ENCODE measurements at regions not wholly inside any gene's neighbourhood (a gene's known extent, or its start where the extent isn't known, plus 50 kb on each side); places are given as distances from the start of the nearest gene placed in this dataset.

DNA sequence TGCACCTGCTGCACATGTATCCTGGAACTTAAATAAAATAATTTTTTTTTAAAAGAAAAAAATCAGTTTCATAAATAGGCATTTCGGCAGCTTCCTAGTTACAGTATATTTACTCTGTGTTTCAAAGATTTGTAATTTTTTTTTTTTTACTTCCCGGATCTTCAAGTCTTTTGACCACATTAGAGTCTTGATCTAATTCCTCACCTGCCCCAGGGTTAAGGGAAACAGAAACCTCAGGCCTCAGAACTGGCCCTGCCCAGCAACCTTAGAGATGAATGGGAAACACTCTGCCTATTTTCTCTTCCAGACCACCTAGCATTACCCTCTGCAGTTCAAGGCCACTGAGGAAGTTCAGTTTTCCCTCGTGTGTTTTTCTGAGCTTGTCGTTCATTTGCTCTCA is 304.0 kb downstream of the MAF start:
- TF ChIP-seq, protein P1, sequence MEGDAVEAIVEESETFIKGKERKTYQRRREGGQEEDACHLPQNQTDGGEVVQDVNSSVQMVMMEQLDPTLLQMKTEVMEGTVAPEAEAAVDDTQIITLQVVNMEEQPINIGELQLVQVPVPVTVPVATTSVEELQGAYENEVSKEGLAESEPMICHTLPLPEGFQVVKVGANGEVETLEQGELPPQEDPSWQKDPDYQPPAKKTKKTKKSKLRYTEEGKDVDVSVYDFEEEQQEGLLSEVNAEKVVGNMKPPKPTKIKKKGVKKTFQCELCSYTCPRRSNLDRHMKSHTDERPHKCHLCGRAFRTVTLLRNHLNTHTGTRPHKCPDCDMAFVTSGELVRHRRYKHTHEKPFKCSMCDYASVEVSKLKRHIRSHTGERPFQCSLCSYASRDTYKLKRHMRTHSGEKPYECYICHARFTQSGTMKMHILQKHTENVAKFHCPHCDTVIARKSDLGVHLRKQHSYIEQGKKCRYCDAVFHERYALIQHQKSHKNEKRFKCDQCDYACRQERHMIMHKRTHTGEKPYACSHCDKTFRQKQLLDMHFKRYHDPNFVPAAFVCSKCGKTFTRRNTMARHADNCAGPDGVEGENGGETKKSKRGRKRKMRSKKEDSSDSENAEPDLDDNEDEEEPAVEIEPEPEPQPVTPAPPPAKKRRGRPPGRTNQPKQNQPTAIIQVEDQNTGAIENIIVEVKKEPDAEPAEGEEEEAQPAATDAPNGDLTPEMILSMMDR (IDR thresholded peaks at IDR 0.05; ENCODE audit: low read depth, low read length, missing input control), result no peak
- TF ChIP-seq, protein P2, sequence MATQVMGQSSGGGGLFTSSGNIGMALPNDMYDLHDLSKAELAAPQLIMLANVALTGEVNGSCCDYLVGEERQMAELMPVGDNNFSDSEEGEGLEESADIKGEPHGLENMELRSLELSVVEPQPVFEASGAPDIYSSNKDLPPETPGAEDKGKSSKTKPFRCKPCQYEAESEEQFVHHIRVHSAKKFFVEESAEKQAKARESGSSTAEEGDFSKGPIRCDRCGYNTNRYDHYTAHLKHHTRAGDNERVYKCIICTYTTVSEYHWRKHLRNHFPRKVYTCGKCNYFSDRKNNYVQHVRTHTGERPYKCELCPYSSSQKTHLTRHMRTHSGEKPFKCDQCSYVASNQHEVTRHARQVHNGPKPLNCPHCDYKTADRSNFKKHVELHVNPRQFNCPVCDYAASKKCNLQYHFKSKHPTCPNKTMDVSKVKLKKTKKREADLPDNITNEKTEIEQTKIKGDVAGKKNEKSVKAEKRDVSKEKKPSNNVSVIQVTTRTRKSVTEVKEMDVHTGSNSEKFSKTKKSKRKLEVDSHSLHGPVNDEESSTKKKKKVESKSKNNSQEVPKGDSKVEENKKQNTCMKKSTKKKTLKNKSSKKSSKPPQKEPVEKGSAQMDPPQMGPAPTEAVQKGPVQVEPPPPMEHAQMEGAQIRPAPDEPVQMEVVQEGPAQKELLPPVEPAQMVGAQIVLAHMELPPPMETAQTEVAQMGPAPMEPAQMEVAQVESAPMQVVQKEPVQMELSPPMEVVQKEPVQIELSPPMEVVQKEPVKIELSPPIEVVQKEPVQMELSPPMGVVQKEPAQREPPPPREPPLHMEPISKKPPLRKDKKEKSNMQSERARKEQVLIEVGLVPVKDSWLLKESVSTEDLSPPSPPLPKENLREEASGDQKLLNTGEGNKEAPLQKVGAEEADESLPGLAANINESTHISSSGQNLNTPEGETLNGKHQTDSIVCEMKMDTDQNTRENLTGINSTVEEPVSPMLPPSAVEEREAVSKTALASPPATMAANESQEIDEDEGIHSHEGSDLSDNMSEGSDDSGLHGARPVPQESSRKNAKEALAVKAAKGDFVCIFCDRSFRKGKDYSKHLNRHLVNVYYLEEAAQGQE (IDR thresholded peaks at IDR 0.05), result no peak
- TF ChIP-seq YY1 (IDR thresholded peaks at IDR 0.05), result no peak
